ENCODE measurements at regions not wholly inside any gene's neighbourhood (a gene's known extent, or its start where the extent isn't known, plus 50 kb on each side); places are given as distances from the start of the nearest gene placed in this dataset.

DNA sequence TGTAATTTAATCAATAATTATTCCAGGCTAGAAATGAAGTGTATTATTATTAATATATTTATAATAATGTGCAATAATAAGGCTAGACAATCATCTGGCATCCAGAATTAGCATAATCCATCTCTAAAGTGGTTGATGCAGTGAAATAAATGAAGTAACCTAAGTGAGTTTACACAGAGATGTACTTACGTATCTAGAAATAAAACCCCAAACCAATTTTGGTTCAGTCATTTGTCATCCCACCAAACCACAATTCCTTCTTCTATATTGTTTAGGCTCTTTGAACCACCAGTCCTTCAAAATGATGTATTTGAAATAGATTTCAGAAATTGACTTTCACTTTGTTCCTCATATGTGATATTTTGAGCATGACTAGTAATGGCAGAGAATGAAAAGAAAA is 247.6 kb upstream of the MIR17HG start:
- H3K9me3 ChIP-seq (ENCODE audit: insufficient read depth, low read length), result no peaks in the 10 kb centered on the region
- TF ChIP-seq, protein P1, sequence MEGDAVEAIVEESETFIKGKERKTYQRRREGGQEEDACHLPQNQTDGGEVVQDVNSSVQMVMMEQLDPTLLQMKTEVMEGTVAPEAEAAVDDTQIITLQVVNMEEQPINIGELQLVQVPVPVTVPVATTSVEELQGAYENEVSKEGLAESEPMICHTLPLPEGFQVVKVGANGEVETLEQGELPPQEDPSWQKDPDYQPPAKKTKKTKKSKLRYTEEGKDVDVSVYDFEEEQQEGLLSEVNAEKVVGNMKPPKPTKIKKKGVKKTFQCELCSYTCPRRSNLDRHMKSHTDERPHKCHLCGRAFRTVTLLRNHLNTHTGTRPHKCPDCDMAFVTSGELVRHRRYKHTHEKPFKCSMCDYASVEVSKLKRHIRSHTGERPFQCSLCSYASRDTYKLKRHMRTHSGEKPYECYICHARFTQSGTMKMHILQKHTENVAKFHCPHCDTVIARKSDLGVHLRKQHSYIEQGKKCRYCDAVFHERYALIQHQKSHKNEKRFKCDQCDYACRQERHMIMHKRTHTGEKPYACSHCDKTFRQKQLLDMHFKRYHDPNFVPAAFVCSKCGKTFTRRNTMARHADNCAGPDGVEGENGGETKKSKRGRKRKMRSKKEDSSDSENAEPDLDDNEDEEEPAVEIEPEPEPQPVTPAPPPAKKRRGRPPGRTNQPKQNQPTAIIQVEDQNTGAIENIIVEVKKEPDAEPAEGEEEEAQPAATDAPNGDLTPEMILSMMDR (IDR thresholded peaks at IDR 0.05; ENCODE audit: low read depth, low read length), result no peak
- TF ChIP-seq EZH2phosphoT487 (IDR thresholded peaks at IDR 0.05; ENCODE audit: low read depth), result no peak
- no peaks in the 10 kb centered on the region for H4K20me1 ChIP-seq (ENCODE audit: insufficient read depth, low read length)
- H3K79me2 ChIP-seq (ENCODE audit: low read length), result no peaks in the 10 kb centered on the region
- H3K4me1 ChIP-seq (ENCODE audit: low read length), result no peaks in the 10 kb centered on the region
- no peak overlapping the region for H2AFZ ChIP-seq (ENCODE audit: low read depth, low read length)
- H3K36me3 ChIP-seq (replicated peaks; ENCODE audit: low read depth, low read length), result no peaks in the 10 kb centered on the region
- H3K4me3 ChIP-seq (ENCODE audit: low read length), result no peak overlapping the region
- H3K27ac ChIP-seq (ENCODE audit: low read length), result no peak overlapping the region
- H3K4me2 ChIP-seq (ENCODE audit: low read length), result 0 out of 2 replicates have a peak overlapping the region, but pooled peaks have one; percentile 6
- H3K27me3 ChIP-seq (ENCODE audit: low read depth, low read length), result no peaks in the 10 kb centered on the region
- no peak overlapping the region for H3K9ac ChIP-seq (ENCODE audit: low read length)

DNA sequence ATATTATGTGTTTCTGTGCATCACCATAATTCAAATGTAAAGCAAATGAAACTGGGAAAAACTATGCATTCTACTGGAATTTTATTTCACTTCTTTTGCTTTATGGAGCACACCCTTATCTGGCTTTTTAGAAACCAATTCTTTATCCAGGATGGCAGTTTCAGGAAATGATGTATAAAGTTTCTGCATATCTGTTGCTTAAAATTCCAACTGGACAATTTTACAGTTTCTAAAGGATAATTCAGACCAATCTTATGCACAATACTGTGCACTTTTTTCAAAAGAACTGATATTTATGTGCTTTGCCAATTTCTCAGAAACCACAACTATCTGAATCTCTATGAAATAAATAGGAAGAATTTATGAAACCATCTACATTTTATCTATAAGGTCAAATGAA is 246.5 kb upstream of the MIR17HG start:
- Histone ChIP-seq H3K4me2 (ENCODE audit: low read length) (no peak overlapping the region), H3K4me3 (ENCODE audit: low read length) (no peak overlapping the region), H3K36me3 (replicated peaks; ENCODE audit: low read depth, low read length) (no peaks in the 10 kb centered on the region), H3K9me3 (ENCODE audit: insufficient read depth, low read length) (no peaks in the 10 kb centered on the region), H2AFZ (ENCODE audit: low read depth, low read length) (no peak overlapping the region), H3K79me2 (ENCODE audit: low read length) (no peaks in the 10 kb centered on the region), H3K4me1 (ENCODE audit: low read length) (no peaks in the 10 kb centered on the region), H3K9ac (ENCODE audit: low read length) (no peak overlapping the region), H3K27me3 (ENCODE audit: low read depth, low read length) (no peaks in the 10 kb centered on the region), H4K20me1 (ENCODE audit: insufficient read depth, low read length) (no peaks in the 10 kb centered on the region), H3K27ac (ENCODE audit: low read length) (no peak overlapping the region)
- TF ChIP-seq EZH2phosphoT487 (IDR thresholded peaks at IDR 0.05; ENCODE audit: low read depth), result no peak
- TF ChIP-seq, protein P1 (IDR thresholded peaks at IDR 0.05; ENCODE audit: low read depth, low read length), result no peak

DNA sequence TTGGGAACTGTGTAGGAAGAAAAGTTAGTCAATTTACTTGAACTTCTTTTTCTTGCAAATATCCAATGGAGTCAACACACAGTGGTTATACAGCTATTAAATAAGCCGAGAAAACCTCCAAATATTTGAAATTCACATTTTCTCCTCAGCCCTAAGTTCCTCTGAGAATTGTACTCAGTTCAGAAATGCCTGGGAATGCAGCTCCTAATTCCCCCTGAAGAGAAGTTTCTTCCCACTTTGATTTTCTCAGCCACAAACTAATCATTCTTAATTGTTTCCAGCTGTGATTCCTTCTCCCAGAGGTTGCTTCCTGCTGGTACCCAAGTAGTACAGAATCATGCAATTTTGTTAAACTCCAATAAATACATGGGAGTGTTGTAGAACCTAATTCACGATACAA is 246.1 kb upstream of the MIR17HG start:
- Histone ChIP-seq H3K9me3 (ENCODE audit: insufficient read depth, low read length) (no peaks in the 10 kb centered on the region), H3K36me3 (replicated peaks; ENCODE audit: low read depth, low read length) (no peaks in the 10 kb centered on the region), H4K20me1 (ENCODE audit: insufficient read depth, low read length) (no peaks in the 10 kb centered on the region), H3K4me1 (ENCODE audit: low read length) (no peaks in the 10 kb centered on the region), H3K27me3 (ENCODE audit: low read depth, low read length) (no peaks in the 10 kb centered on the region), H3K4me2 (ENCODE audit: low read length) (no peak overlapping the region), H3K9ac (ENCODE audit: low read length) (no peak overlapping the region), H3K79me2 (ENCODE audit: low read length) (no peaks in the 10 kb centered on the region), H2AFZ (ENCODE audit: low read depth, low read length) (no peak overlapping the region), H3K27ac (ENCODE audit: low read length) (no peak overlapping the region), H3K4me3 (ENCODE audit: low read length) (no peak overlapping the region)
- TF ChIP-seq EZH2phosphoT487 (IDR thresholded peaks at IDR 0.05; ENCODE audit: low read depth), result no peak
- TF ChIP-seq, protein P1 (IDR thresholded peaks at IDR 0.05; ENCODE audit: low read depth, low read length), result no peak

DNA sequence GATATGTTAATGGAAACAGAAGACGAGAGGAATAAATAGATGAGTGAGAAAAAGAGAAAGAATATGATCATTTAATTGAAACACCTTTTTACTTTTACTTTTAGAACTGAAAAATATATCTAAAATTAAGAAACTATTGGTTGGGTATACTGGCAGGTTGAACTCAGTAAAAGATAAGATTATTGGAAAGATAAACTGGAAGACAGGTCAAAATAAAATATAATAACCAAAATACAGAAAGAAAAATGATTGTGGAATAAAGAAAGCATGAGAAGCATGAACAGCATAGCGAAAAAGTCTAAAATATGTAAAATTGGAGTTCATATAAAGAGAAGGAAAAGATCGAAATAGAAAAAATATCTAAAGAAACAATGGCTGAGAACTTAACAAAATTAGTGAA is 242.2 kb upstream of the MIR17HG start:
- Histone ChIP-seq H3K27me3 (ENCODE audit: low read depth, low read length) (no peaks in the 10 kb centered on the region), H3K4me1 (ENCODE audit: low read length) (no peaks in the 10 kb centered on the region), H2AFZ (ENCODE audit: low read depth, low read length) (no peak overlapping the region), H3K36me3 (replicated peaks; ENCODE audit: low read depth, low read length) (no peaks in the 10 kb centered on the region), H3K9me3 (ENCODE audit: insufficient read depth, low read length) (no peaks in the 10 kb centered on the region), H3K4me2 (ENCODE audit: low read length) (no peak overlapping the region), H3K79me2 (ENCODE audit: low read length) (no peaks in the 10 kb centered on the region), H3K9ac (ENCODE audit: low read length) (no peak overlapping the region), H4K20me1 (ENCODE audit: insufficient read depth, low read length) (no peaks in the 10 kb centered on the region), H3K27ac (ENCODE audit: low read length) (no peak overlapping the region), H3K4me3 (ENCODE audit: low read length) (no peak overlapping the region)
- TF ChIP-seq EZH2phosphoT487 (IDR thresholded peaks at IDR 0.05; ENCODE audit: low read depth), result no peak
- TF ChIP-seq, protein P1 (IDR thresholded peaks at IDR 0.05; ENCODE audit: low read depth, low read length), result no peak

Measured in OCI-LY3 (cell line).